ENCODE measurements at regions not wholly inside any gene's neighbourhood (a gene's known extent, or its start where the extent isn't known, plus 50 kb on each side); places are given as distances from the start of the nearest gene placed in this dataset.

DNA sequence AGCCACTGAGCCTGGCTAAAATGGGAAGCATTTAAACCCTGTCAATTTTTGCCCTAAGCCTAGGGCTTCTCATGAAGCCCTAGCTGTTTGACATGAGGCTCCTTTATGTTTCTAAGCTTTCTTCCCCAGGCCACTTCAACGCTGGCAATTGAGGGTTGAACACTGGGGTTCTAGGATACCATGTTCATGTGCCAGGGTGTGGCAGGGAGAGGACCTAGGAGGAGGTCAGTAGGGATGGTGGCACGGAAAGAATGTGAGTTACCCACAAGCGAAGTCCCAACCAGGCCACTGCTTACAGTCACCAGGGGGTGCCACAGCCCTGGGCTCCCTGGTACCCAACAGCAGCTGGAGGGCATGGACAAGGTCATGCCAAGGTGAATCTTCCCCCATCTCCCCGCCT is 90.8 kb upstream of the AJAP1 start:
- Histone ChIP-seq H3K27me3 (ENCODE audit: control insufficient read depth in 3 of 3, insufficient read depth in 3 of 3, low read length in 3 of 3) (peaks cover 0 to 15% (median 7%) of the 10 kb centered on the region in 3 donors), H3K4me1 (ENCODE audit: control insufficient read depth in 3 of 3, insufficient read depth in 3 of 3, low read length in 3 of 3) (no peaks in the 10 kb centered on the region), H3K9ac (ENCODE audit: low read depth in 1 of 3, low read length in 3 of 3) (no peak overlapping the region), H3K4me3 (ENCODE audit: low read length in 3 of 3) (no peak overlapping the region), H3K27ac (ENCODE audit: low read depth, low read length) (no peak overlapping the region), H3K36me3 (ENCODE audit: control insufficient read depth in 3 of 3, insufficient read depth in 3 of 3, low read length in 3 of 3) (no peaks in the 10 kb centered on the region), H3K9me3 (ENCODE audit: control insufficient read depth in 3 of 3, low read length in 3 of 3) (no peaks in the 10 kb centered on the region)

DNA sequence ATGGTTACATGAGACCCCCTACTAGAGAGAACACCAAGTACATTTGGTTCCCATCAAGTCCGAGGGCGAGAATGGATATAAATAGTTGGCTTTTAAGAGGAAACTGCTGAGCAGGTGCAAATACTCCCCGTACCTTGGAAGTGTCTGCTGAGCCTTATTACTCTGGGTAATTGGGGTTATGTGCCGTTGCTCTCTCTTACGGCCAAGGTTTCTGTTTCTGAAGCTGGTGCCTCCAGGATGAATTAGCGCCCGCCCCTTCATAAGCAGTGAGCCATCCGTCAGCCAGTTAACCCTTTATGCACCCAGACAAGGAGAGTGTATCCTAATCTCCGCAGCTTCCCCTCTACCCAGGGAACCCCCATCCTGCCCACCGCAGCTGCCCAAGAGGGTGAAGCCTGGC is 90.4 kb upstream of the AJAP1 start:
- Histone ChIP-seq H3K27ac (ENCODE audit: low read depth, low read length) (no peak overlapping the region), H3K9me3 (ENCODE audit: control insufficient read depth in 3 of 3, low read length in 3 of 3) (no peaks in the 10 kb centered on the region), H3K36me3 (ENCODE audit: control insufficient read depth in 3 of 3, insufficient read depth in 3 of 3, low read length in 3 of 3) (no peaks in the 10 kb centered on the region), H3K4me1 (ENCODE audit: control insufficient read depth in 3 of 3, insufficient read depth in 3 of 3, low read length in 3 of 3) (no peaks in the 10 kb centered on the region), H3K27me3 (ENCODE audit: control insufficient read depth in 3 of 3, insufficient read depth in 3 of 3, low read length in 3 of 3) (peaks cover 0 to 15% (median 7%) of the 10 kb centered on the region in 3 donors), H3K9ac (ENCODE audit: low read depth in 1 of 3, low read length in 3 of 3) (no peak overlapping the region), H3K4me3 (ENCODE audit: low read length in 3 of 3) (no peak overlapping the region)

DNA sequence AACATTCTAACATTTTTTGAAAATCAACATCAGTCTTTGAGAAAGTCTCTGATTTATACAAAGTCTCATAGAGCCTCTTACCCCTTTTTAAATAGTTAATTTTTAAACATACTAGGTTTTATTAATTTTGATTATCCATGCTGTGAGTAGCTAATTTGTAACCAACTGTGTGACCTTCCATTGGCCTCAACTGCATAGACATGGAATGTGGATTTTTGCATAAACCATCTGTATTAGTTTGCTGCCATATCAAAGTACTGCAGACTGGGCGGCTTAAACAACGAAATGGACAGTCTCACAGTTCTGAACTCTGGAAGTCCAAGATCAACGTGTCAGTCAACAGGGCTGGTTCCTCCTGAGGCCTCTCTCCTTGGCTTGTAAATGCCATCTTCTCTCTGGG is 89.2 kb upstream of the AJAP1 start:
- Histone ChIP-seq H3K27me3 (ENCODE audit: control insufficient read depth in 3 of 3, insufficient read depth in 3 of 3, low read length in 3 of 3) (peaks cover 0 to 15% (median 7%) of the 10 kb centered on the region in 3 donors), H3K9ac (ENCODE audit: low read depth in 1 of 3, low read length in 3 of 3) (no peak overlapping the region)

DNA sequence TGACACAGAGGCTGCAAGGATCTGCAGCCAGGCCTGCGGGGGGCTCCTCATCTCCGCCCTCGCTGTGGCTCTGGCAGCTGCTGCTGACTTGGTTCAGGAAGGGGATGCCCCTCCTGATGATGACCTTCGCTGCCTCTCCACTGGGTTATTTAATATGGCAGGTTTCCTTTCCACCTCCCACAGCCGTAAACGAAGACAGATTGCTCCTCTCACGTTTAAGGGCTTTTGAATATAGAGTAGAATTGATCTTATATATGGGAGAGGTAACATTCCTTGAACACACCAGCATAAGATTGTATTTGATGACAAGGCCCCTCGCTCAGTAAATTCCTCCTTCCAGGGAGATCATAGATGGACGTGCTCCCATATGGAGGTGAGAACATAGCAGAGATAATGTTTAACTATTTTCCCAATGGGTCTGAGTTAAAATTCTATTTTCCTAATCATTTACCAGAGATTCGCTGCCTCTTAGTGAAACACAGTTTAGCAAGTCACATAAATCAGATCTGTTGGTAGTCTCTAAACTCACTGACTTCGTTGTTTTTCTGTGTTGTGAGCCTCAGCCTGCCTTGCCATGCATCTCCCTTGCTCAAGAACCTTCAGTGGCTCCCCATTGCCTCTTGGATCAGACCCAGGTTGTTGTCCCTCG is 88.5 kb upstream of the AJAP1 start:
- Histone ChIP-seq H3K27ac (ENCODE audit: low read depth, low read length) (no peak overlapping the region), H3K36me3 (ENCODE audit: control insufficient read depth in 3 of 3, insufficient read depth in 3 of 3, low read length in 3 of 3) (no peaks in the 10 kb centered on the region), H3K9me3 (ENCODE audit: control insufficient read depth in 3 of 3, low read length in 3 of 3) (no peaks in the 10 kb centered on the region), H3K4me1 (ENCODE audit: control insufficient read depth in 3 of 3, insufficient read depth in 3 of 3, low read length in 3 of 3) (no peaks in the 10 kb centered on the region), H3K4me3 (ENCODE audit: low read length in 3 of 3) (no peak overlapping the region), H3K9ac (ENCODE audit: low read depth in 1 of 3, low read length in 3 of 3) (no peak overlapping the region), H3K27me3 (ENCODE audit: control insufficient read depth in 3 of 3, insufficient read depth in 3 of 3, low read length in 3 of 3) (peaks cover 0 to 15% (median 7%) of the 10 kb centered on the region in 3 donors)

More for the DNA sequence above, 89.2 kb upstream of the AJAP1 start:
- Histone ChIP-seq H3K4me1 (ENCODE audit: control insufficient read depth in 3 of 3, insufficient read depth in 3 of 3, low read length in 3 of 3) (no peaks in the 10 kb centered on the region), H3K9me3 (ENCODE audit: control insufficient read depth in 3 of 3, low read length in 3 of 3) (no peaks in the 10 kb centered on the region), H3K36me3 (ENCODE audit: control insufficient read depth in 3 of 3, insufficient read depth in 3 of 3, low read length in 3 of 3) (no peaks in the 10 kb centered on the region), H3K4me3 (ENCODE audit: low read length in 3 of 3) (no peak overlapping the region), H3K27ac (ENCODE audit: low read depth, low read length) (no peak overlapping the region)

DNA sequence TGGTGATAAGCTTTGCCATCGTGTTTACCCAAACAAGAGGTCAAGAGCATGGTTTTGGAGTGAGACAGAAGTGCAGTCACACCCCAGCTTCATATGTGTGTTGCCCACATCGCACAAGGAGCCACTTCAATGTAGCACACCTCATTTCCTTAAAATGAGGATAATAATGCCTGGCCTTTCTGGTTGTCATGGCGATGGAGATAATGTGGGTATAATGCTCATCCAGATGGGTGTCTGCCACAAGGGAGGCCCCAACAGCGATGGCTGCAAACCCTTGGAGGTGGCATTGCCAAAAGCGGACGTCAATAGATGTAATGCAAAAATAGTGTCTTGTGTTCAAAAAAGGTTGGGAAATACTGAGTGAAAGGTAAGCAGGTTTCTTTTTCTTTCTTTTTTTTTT is 83.1 kb upstream of the AJAP1 start:
- Histone ChIP-seq H3K9me3 (ENCODE audit: control insufficient read depth in 3 of 3, low read length in 3 of 3) (no peaks in the 10 kb centered on the region), H3K4me3 (ENCODE audit: low read length in 3 of 3) (no peak overlapping the region), H3K36me3 (ENCODE audit: control insufficient read depth in 3 of 3, insufficient read depth in 3 of 3, low read length in 3 of 3) (no peaks in the 10 kb centered on the region), H3K27ac (ENCODE audit: low read depth, low read length) (no peak overlapping the region), H3K9ac (ENCODE audit: low read depth in 1 of 3, low read length in 3 of 3) (no peak overlapping the region), H3K4me1 (ENCODE audit: control insufficient read depth in 3 of 3, insufficient read depth in 3 of 3, low read length in 3 of 3) (no peaks in the 10 kb centered on the region), H3K27me3 (ENCODE audit: control insufficient read depth in 3 of 3, insufficient read depth in 3 of 3, low read length in 3 of 3) (peaks cover 0 to 12% (median 0%) of the 10 kb centered on the region in 3 donors)

DNA sequence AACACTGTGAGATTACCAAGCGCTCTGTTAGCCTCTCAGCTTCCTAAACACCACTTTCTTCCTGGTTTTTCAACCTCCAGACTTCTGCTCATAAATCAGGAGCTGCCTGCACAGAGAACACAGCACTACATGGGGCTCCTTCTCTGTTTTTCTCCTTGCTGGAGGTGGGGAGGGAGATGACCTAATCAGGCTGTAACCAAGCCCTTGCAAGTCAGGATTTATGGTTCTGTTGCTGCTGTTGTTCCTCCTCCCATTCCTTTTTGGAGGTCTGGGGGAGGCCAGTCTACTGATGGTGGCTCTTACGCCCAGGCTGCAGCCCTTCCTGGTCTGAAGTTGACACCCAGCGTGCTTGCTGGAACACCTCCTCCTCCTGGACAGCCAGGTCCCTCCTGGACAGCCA is 80.9 kb upstream of the AJAP1 start:
- H3K36me3 ChIP-seq (ENCODE audit: control insufficient read depth in 3 of 3, insufficient read depth in 3 of 3, low read length in 3 of 3): no peaks in the 10 kb centered on the region
- peaks cover 0 to 4% (median 0%) of the 10 kb centered on the region in 3 donors for H3K27me3 ChIP-seq (ENCODE audit: control insufficient read depth in 3 of 3, insufficient read depth in 3 of 3, low read length in 3 of 3)
- no peak overlapping the region for H3K27ac ChIP-seq (ENCODE audit: low read depth, low read length)
- H3K9ac ChIP-seq (ENCODE audit: low read depth in 1 of 3, low read length in 3 of 3): no peak overlapping the region
- no peaks in the 10 kb centered on the region for H3K4me1 ChIP-seq (ENCODE audit: control insufficient read depth in 3 of 3, insufficient read depth in 3 of 3, low read length in 3 of 3)
- no peaks in the 10 kb centered on the region for H3K9me3 ChIP-seq (ENCODE audit: control insufficient read depth in 3 of 3, low read length in 3 of 3)
- H3K4me3 ChIP-seq (ENCODE audit: low read length in 3 of 3): no peak overlapping the region

DNA sequence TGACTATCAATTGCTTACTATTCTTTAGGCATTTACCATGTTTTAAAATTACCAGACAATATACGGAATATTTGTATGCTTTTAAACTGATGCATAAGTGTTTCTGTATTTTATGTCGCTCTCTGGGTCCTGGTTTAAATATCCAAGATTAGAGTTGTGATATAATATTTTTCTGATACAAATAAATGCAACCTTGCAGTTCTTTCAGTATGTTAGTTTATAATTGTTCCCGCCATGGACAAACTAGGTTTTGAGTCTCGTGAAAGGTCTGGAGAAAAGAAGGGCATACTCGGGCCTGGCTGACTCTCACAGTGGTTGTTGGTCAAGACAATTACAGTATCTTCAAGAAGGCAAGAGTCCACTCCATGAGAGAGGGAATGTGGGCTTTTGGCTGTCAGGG is 72.6 kb upstream of the AJAP1 start:
- Histone ChIP-seq H3K36me3 (ENCODE audit: control insufficient read depth in 3 of 3, insufficient read depth in 3 of 3, low read length in 3 of 3) (no peaks in the 10 kb centered on the region), H3K27ac (ENCODE audit: low read depth, low read length) (no peak overlapping the region), H3K27me3 (ENCODE audit: control insufficient read depth in 3 of 3, insufficient read depth in 3 of 3, low read length in 3 of 3) (peaks cover 11 to 19% (median 13%) of the 10 kb centered on the region in 3 donors), H3K4me3 (ENCODE audit: low read length in 3 of 3) (no peak overlapping the region), H3K4me1 (ENCODE audit: control insufficient read depth in 3 of 3, insufficient read depth in 3 of 3, low read length in 3 of 3) (peaks cover 0 to 3% (median 2%) of the 10 kb centered on the region in 3 donors), H3K9me3 (ENCODE audit: control insufficient read depth in 3 of 3, low read length in 3 of 3) (no peaks in the 10 kb centered on the region), H3K9ac (ENCODE audit: low read depth in 1 of 3, low read length in 3 of 3) (no peak overlapping the region)

DNA sequence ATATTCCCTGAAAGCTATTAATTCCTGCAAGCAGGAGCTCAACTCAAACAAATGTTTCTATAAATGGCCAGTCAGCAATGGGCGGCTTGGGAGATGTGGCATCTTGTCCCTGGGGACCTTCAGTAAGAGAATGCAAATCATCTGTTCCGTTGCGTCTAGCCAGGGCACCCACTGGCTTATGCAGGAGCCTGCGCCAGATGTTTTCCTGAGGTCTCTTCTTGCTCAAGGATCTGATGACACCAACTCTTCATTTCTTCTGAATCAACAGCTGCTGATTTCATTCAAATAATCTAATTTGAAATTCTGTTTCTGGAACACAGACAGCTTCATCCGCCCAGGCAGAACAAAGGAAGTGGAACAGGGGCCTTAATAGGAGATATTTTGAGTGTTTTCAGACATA is 70.0 kb upstream of the AJAP1 start:
- Histone ChIP-seq H3K36me3 (ENCODE audit: control insufficient read depth in 3 of 3, insufficient read depth in 3 of 3, low read length in 3 of 3) (no peaks in the 10 kb centered on the region), H3K27ac (ENCODE audit: low read depth, low read length) (no peak overlapping the region), H3K4me1 (ENCODE audit: control insufficient read depth in 3 of 3, insufficient read depth in 3 of 3, low read length in 3 of 3) (peaks cover 0 to 3% (median 2%) of the 10 kb centered on the region in 3 donors), H3K9ac (ENCODE audit: low read depth in 1 of 3, low read length in 3 of 3) (no peak overlapping the region), H3K4me3 (ENCODE audit: low read length in 3 of 3) (no peak overlapping the region), H3K27me3 (ENCODE audit: control insufficient read depth in 3 of 3, insufficient read depth in 3 of 3, low read length in 3 of 3) (peaks cover 11 to 19% (median 13%) of the 10 kb centered on the region in 3 donors), H3K9me3 (ENCODE audit: control insufficient read depth in 3 of 3, low read length in 3 of 3) (no peaks in the 10 kb centered on the region)

DNA sequence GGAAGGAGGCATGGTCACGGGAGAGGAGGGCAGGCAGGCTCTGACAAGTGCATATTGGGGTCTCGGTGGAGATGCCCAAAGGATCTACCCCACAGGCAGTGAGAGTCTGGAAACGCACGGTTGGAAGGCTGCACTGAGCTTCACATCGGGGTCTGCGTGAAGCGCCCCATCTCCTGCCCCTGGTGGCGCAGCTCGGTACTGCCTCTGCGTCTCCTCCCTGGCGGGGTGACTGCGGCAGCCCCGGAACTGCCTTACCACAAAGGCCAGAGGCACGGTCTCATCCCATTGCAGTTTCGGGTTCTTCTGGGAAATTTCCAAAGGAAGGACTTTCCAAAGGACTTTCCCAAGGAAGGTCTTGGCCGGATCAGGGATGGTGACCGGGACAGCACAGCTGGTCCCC is 69.2 kb upstream of the AJAP1 start:
- Histone ChIP-seq H3K9me3 (ENCODE audit: control insufficient read depth in 3 of 3, low read length in 3 of 3) (no peaks in the 10 kb centered on the region), H3K27ac (ENCODE audit: low read depth, low read length) (no peak overlapping the region), H3K9ac (ENCODE audit: low read depth in 1 of 3, low read length in 3 of 3) (no peak overlapping the region), H3K4me3 (ENCODE audit: low read length in 3 of 3) (no peak overlapping the region), H3K36me3 (ENCODE audit: control insufficient read depth in 3 of 3, insufficient read depth in 3 of 3, low read length in 3 of 3) (no peaks in the 10 kb centered on the region), H3K27me3 (ENCODE audit: control insufficient read depth in 3 of 3, insufficient read depth in 3 of 3, low read length in 3 of 3) (peaks cover 11 to 19% (median 13%) of the 10 kb centered on the region in 3 donors), H3K4me1 (ENCODE audit: control insufficient read depth in 3 of 3, insufficient read depth in 3 of 3, low read length in 3 of 3) (peaks cover 0 to 3% (median 2%) of the 10 kb centered on the region in 3 donors)

DNA sequence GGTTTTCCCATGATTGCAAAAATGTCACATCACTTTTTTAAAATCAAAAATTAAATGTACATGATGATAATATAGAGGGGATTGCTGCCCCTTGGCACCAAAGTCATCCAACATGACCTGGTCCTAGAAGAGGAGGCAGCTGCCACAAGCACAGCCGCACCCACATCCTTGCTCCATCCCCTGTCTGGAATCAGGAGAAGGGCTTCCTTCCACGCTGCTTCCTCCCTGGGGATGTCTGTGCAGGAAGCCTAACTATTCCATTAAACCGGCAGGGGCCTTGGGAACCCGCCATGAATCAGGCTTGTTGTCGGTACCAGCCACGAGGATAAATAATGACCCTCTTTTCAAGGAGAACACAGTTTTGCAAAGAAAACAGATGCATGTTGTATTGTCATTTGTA is 68.7 kb upstream of the AJAP1 start:
- H3K9me3 ChIP-seq (ENCODE audit: control insufficient read depth in 3 of 3, low read length in 3 of 3): no peaks in the 10 kb centered on the region
- H3K27ac ChIP-seq (ENCODE audit: low read depth, low read length): no peak overlapping the region
- H3K9ac ChIP-seq (ENCODE audit: low read depth in 1 of 3, low read length in 3 of 3): no peak overlapping the region
- H3K4me1 ChIP-seq (ENCODE audit: control insufficient read depth in 3 of 3, insufficient read depth in 3 of 3, low read length in 3 of 3): peaks cover 0 to 3% (median 2%) of the 10 kb centered on the region in 3 donors
- no peaks in the 10 kb centered on the region for H3K36me3 ChIP-seq (ENCODE audit: control insufficient read depth in 3 of 3, insufficient read depth in 3 of 3, low read length in 3 of 3)
- peaks cover 11 to 19% (median 13%) of the 10 kb centered on the region in 3 donors for H3K27me3 ChIP-seq (ENCODE audit: control insufficient read depth in 3 of 3, insufficient read depth in 3 of 3, low read length in 3 of 3)
- H3K4me3 ChIP-seq (ENCODE audit: low read length in 3 of 3): no peak overlapping the region
